ENCODE measurements at regions not wholly inside any gene's neighbourhood (a gene's known extent, or its start where the extent isn't known, plus 50 kb on each side); places are given as distances from the start of the nearest gene placed in this dataset.

GRCh38 chr3:187995043-187995400 lies 158.9 kb upstream of the LPP start:
- H3K9me3 ChIP-seq: no peaks in the 10 kb centered on the region
- H3K27ac ChIP-seq: no peak overlapping the region
- no peaks in the 10 kb centered on the region for H3K36me3 ChIP-seq
- H3K4me3 ChIP-seq: no peak overlapping the region
- intact Hi-C loops (cut with DNase I; ENCODE audit: low total_unique reads): no loop called here
- in situ Hi-C loops (cut with MboI; ENCODE audit: low sequenced_read_pairs in 4 of 4): no loop called here
- H3K4me1 ChIP-seq: peaks cover 0 to 5% of the 10 kb centered on the region in 2 donors
- ATAC-seq (no peak), DNase-seq (no peak)
- no peak for TF ChIP-seq CTCF (IDR thresholded peaks at IDR 0.05 in 4 of 5, conservative IDR thresholded peaks at IDR 0.05 in 1 of 5)
- TF ChIP-seq POLR2A (IDR thresholded peaks at IDR 0.05): no peak
- no peaks in the 10 kb centered on the region for H3K27me3 ChIP-seq

GRCh38 chr3:187995667-187996066 lies 158.3 kb upstream of the LPP start:
- Histone ChIP-seq H3K9me3 (no peaks in the 10 kb centered on the region), H3K27me3 (no peaks in the 10 kb centered on the region), H3K36me3 (no peaks in the 10 kb centered on the region), H3K4me3 (no peak overlapping the region), H3K4me1 (peaks cover 0 to 5% of the 10 kb centered on the region in 2 donors), H3K27ac (no peak overlapping the region)
- intact Hi-C loops (cut with DNase I; ENCODE audit: low total_unique reads): no loop called here
- in situ Hi-C loops (cut with MboI; ENCODE audit: low sequenced_read_pairs in 4 of 4): no loop called here
- TF ChIP-seq POLR2A (IDR thresholded peaks at IDR 0.05) (no peak), CTCF (IDR thresholded peaks at IDR 0.05 in 4 of 5, conservative IDR thresholded peaks at IDR 0.05 in 1 of 5) (no peak)
- DNase-seq (no peak), ATAC-seq (no peak)

- DNase-seq: no peak
- Histone ChIP-seq H3K27ac (no peak overlapping the region), H3K36me3 (no peaks in the 10 kb centered on the region), H3K4me3 (no peak overlapping the region), H3K9me3 (no peaks in the 10 kb centered on the region), H3K27me3 (no peaks in the 10 kb centered on the region), H3K4me1 (peaks cover 4 to 9% of the 10 kb centered on the region in 2 donors)
- TF ChIP-seq CTCF (IDR thresholded peaks at IDR 0.05 in 4 of 5, conservative IDR thresholded peaks at IDR 0.05 in 1 of 5): no peak
- no peak for TF ChIP-seq POLR2A (IDR thresholded peaks at IDR 0.05)
- in situ Hi-C loops (cut with MboI; ENCODE audit: low sequenced_read_pairs in 4 of 4) (no loop called here), intact Hi-C loops (cut with DNase I; ENCODE audit: low total_unique reads) (no loop called here)
- ATAC-seq: no peak
Measured at GRCh38 chr3:187996609-187997008, 157.3 kb upstream of the LPP start.

GRCh38 chr3:187997490-187997889 lies 156.5 kb upstream of the LPP start:
- ATAC-seq (no peak), DNase-seq (no peak)
- Histone ChIP-seq H3K36me3 (no peaks in the 10 kb centered on the region), H3K9me3 (no peaks in the 10 kb centered on the region), H3K27ac (no peak overlapping the region), H3K27me3 (no peaks in the 10 kb centered on the region), H3K4me3 (no peak overlapping the region), H3K4me1 (peaks cover 4 to 9% of the 10 kb centered on the region in 2 donors)
- intact Hi-C loops (cut with DNase I; ENCODE audit: low total_unique reads): no loop called here
- no peak for TF ChIP-seq POLR2A (IDR thresholded peaks at IDR 0.05)
- no peak for TF ChIP-seq CTCF (IDR thresholded peaks at IDR 0.05 in 4 of 5, conservative IDR thresholded peaks at IDR 0.05 in 1 of 5)
- in situ Hi-C loops (cut with MboI; ENCODE audit: low sequenced_read_pairs in 4 of 4): no loop called here

GRCh38 chr3:187997946-187998561 lies 155.9 kb upstream of the LPP start:
- no peak for ATAC-seq
- peaks cover 4 to 9% of the 10 kb centered on the region in 2 donors for H3K4me1 ChIP-seq
- H3K27ac ChIP-seq: no peak overlapping the region

More at GRCh38 chr3:187997946-187998561, 155.9 kb upstream of the LPP start:
- Histone ChIP-seq H3K36me3 (no peaks in the 10 kb centered on the region), H3K27me3 (no peaks in the 10 kb centered on the region), H3K4me3 (no peak overlapping the region), H3K9me3 (no peaks in the 10 kb centered on the region)
- no peak for DNase-seq
- TF ChIP-seq POLR2A (IDR thresholded peaks at IDR 0.05): no peak
- TF ChIP-seq CTCF (IDR thresholded peaks at IDR 0.05 in 4 of 5, conservative IDR thresholded peaks at IDR 0.05 in 1 of 5): no peak
- in situ Hi-C loops (cut with MboI; ENCODE audit: low sequenced_read_pairs in 4 of 4): no loop called here
- intact Hi-C loops (cut with DNase I; ENCODE audit: low total_unique reads): no loop called here

All from gastrocnemius medialis (tissue), 4 donors.